ENCODE measurements at regions not wholly inside any gene's neighbourhood (a gene's known extent, or its start where the extent isn't known, plus 50 kb on each side); places are given as distances from the start of the nearest gene placed in this dataset.

DNA sequence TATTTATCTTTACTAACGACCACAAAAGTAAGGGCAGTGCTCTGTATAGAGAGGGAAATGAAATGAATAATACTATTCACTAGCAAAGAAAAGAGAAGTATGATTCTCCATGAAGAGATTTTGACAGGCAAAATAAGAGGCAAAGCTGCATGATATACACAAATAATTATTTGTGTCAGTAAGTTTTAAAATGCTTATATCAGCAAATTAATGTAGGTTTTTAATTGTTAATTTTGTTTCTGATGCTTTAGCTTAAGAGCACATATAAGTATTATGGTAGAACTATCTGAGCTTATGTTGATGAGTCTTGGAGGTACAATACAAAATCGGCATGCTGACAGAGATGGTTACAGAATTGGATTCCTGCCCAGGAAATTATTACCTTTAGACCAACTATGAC is 383.1 kb upstream of the VSTM2A start:
- TF ChIP-seq CTCF (IDR thresholded peaks at IDR 0.05; ENCODE audit: low read length) (no peak), EZH2 (optimal IDR thresholded peaks at IDR 0.05; ENCODE audit: low read depth, low read length) (no peak), EZH2phosphoT487 (IDR thresholded peaks at IDR 0.05; ENCODE audit: low read length) (no peak)

All from MM.1S (cell line).